ENCODE measurements at regions not wholly inside any gene's neighbourhood (a gene's known extent, or its start where the extent isn't known, plus 50 kb on each side); places are given as distances from the start of the nearest gene placed in this dataset.

DNA sequence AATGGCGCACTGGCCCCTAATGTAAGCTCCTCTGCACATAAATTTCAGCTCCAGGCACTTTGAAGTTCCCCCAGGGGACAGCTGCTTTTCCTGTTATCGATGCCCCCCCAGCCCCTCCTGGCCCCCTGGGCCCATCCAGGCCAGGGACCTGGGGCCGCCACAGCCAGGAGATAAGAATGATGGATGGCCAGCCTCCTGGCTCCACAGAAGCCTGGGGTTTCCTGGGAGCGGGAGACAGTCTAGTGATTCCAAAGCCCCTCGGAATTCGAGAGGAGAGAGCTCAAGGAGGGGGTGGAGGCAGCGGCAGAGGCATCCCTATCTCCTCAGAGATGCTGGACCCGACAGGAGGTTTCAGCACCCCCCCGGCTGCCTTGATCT lies 98.4 kb upstream of the HAND1 start:
- TF ChIP-seq, protein P1, sequence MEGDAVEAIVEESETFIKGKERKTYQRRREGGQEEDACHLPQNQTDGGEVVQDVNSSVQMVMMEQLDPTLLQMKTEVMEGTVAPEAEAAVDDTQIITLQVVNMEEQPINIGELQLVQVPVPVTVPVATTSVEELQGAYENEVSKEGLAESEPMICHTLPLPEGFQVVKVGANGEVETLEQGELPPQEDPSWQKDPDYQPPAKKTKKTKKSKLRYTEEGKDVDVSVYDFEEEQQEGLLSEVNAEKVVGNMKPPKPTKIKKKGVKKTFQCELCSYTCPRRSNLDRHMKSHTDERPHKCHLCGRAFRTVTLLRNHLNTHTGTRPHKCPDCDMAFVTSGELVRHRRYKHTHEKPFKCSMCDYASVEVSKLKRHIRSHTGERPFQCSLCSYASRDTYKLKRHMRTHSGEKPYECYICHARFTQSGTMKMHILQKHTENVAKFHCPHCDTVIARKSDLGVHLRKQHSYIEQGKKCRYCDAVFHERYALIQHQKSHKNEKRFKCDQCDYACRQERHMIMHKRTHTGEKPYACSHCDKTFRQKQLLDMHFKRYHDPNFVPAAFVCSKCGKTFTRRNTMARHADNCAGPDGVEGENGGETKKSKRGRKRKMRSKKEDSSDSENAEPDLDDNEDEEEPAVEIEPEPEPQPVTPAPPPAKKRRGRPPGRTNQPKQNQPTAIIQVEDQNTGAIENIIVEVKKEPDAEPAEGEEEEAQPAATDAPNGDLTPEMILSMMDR (conservative IDR thresholded peaks at IDR 0.05; ENCODE audit: low read depth, low read length) = no peak
- TF ChIP-seq EZH2phosphoT487 (IDR thresholded peaks at IDR 0.05; ENCODE audit: borderline replicate concordance, low read length) = no peak
